PC-9 (cell line): ENCODE measurements at regions not wholly inside any gene's neighbourhood (a gene's known extent, or its start where the extent isn't known, plus 50 kb on each side); places are given as distances from the start of the nearest gene placed in this dataset.

Experiments used
- BruUV-seq: library from RNA; stranded (reverse); fragments of 400-500 nt; replicated peaks from 2 replicates; lab custom pipeline; 2021; lab: Mats Ljungman, UMichigan
- CTCF ChIA-PET: fragments of 300-600 bp; sonication (Branson Sonifier 250); formaldehyde crosslinking; loops from one replicate; lab custom pipeline; 2022; ENCODE audit warnings: antibody characterized with exemption; lab: Charles Lee
- POLR2A ChIA-PET: fragments of 300-600 bp; sonication (Branson Sonifier 250); formaldehyde crosslinking; loops from one replicate; lab custom pipeline; 2022; ENCODE audit warnings: antibody characterized with exemption; ENCODE audit not compliant: unreplicated experiment; lab: Charles Lee
- DNase-seq, 2 experiments: peaks; one replicate each; pipeline versions ENCODE4 v3.0.0 to v3.0.0-alpha.2; 2015 to 2022; ENCODE audit warnings: mixed read lengths in 1 of 2
- H2AFZ ChIP-seq: fragments of 200-600 bp; sonication (generic); 2 replicates; pipeline ENCODE4 v1.8.1; 2017; ENCODE audit warnings: antibody characterized with exemption
- H3F3A ChIP-seq: fragments of 200-600 bp; sonication (generic); 2 replicates; pipeline ENCODE4 v1.8.1; 2017; ENCODE audit warnings: antibody characterized with exemption, mild to moderate bottlenecking, low read depth; ENCODE audit not compliant: insufficient read depth
- H3K27ac ChIP-seq: fragments of 200-600 bp; sonication (generic); 2 replicates; pipeline ENCODE4 v1.6.1; 2016; ENCODE audit warnings: mixed run types
- H3K27me3 ChIP-seq: fragments of 200-600 bp; sonication (generic); 2 replicates; pipeline ENCODE4 v1.6.1; 2016; ENCODE audit warnings: low read depth, mixed run types; ENCODE audit not compliant: insufficient read depth
- H3K36me3 ChIP-seq: fragments of 200-600 bp; sonication (generic); 2 replicates; pipeline ENCODE4 v1.6.1; 2016; ENCODE audit warnings: low read depth, mixed run types
- H3K4me1 ChIP-seq: fragments of 200-600 bp; sonication (generic); replicated peaks from 2 replicates; pipeline ENCODE4 v1.6.1; 2016; ENCODE audit warnings: mixed run types; ENCODE audit not compliant: insufficient read depth
- H3K4me2 ChIP-seq: fragments of 200-600 bp; sonication (generic); 2 replicates; pipeline ENCODE4 v1.6.1; 2017; ENCODE audit warnings: mixed run types
- H3K4me3 ChIP-seq: fragments of 200-600 bp; sonication (generic); 2 replicates; pipeline ENCODE4 v1.6.1; 2016; ENCODE audit warnings: mixed run types
- H3K79me2 ChIP-seq: fragments of 200-600 bp; sonication (generic); 2 replicates; pipeline ENCODE4 v1.6.1; 2017; ENCODE audit warnings: low read depth, mixed run types
- H3K9me2 ChIP-seq: fragments of 200-600 bp; sonication (generic); 2 replicates; pipeline ENCODE4 v1.8.1; 2017; ENCODE audit warnings: mild to moderate bottlenecking; ENCODE audit not compliant: insufficient read depth
- H3K9me3 ChIP-seq: fragments of 200-600 bp; sonication (generic); 2 replicates; pipeline ENCODE4 v1.8.1; 2016; ENCODE audit warnings: low read depth; ENCODE audit not compliant: insufficient read depth
- H4K20me1 ChIP-seq: fragments of 200-600 bp; sonication (generic); 2 replicates; pipeline ENCODE4 v1.8.1; 2017; ENCODE audit not compliant: insufficient read depth
- CTCF ChIP-seq: fragments of 200-600 bp; sonication (generic); conservative IDR thresholded peaks from 2 replicates; pipeline ENCODE4 v1.6.1; 2017; ENCODE audit warnings: mixed run types, antibody characterized with exemption, mild to moderate bottlenecking, moderate library complexity
- EZH2 ChIP-seq: fragments of 200-600 bp; sonication (generic); IDR thresholded peaks from 2 replicates; pipeline ENCODE4 v1.8.0; 2017; ENCODE audit warnings: antibody characterized with exemption, low read depth
- intact Hi-C: fragments of 100-400 bp; cut with micrococcal nuclease; formaldehyde crosslinking; loops from one replicate; pipeline ENCODE4 v1.10.0; 2022; ENCODE audit not compliant: unreplicated experiment

GRCh38 chr7:91351374-91351773 lies 87.1 kb downstream of the FZD1 start:
- no peaks in the 10 kb centered on the region for H3K4me1 ChIP-seq
- no peaks in the 10 kb centered on the region for H3K36me3 ChIP-seq
- ChIA-PET CTCF (no interaction called here), POLR2A (interaction anchor here (0.5 kb wide), 1 partner anchor 411 kb away, joined by 6 read pairs; no protein-coding TSS in a partner anchor)
- H3K4me3 ChIP-seq: no peak overlapping the region
- no peaks in the 10 kb centered on the region for H3K27me3 ChIP-seq
- DNase-seq: no peak
- no peaks in the 10 kb centered on the region for H3K79me2 ChIP-seq
- H3F3A ChIP-seq: no peaks in the 10 kb centered on the region
- no peaks in the 10 kb centered on the region for H3K9me2 ChIP-seq
- H3K4me2 ChIP-seq: no peak overlapping the region
- H3K27ac ChIP-seq: no peak overlapping the region
- H3K9me3 ChIP-seq: no peaks in the 10 kb centered on the region
- intact Hi-C loops: no loop called here
- H2AFZ ChIP-seq: no peak overlapping the region
- TF ChIP-seq EZH2 (no peak), CTCF (no peak)
- no TSS peak for BruUV-seq
- no peaks in the 10 kb centered on the region for H4K20me1 ChIP-seq

- H3K9me3 ChIP-seq: no peaks in the 10 kb centered on the region
- no peaks in the 10 kb centered on the region for H3K36me3 ChIP-seq
- DNase-seq: no peak
- no peak overlapping the region for H3K4me3 ChIP-seq
- no peaks in the 10 kb centered on the region for H3K27me3 ChIP-seq
- no peaks in the 10 kb centered on the region for H4K20me1 ChIP-seq
- ChIA-PET CTCF (no interaction called here), POLR2A (no interaction called here)
- intact Hi-C loops: no loop called here
- TF ChIP-seq EZH2 (no peak), CTCF (no peak)
- H3K79me2 ChIP-seq: no peaks in the 10 kb centered on the region
- H3K4me1 ChIP-seq: no peaks in the 10 kb centered on the region
- no peak overlapping the region for H3K27ac ChIP-seq
- H3K4me2 ChIP-seq: no peak overlapping the region
- no TSS peak for BruUV-seq
- no peak overlapping the region for H2AFZ ChIP-seq
- no peaks in the 10 kb centered on the region for H3F3A ChIP-seq
- H3K9me2 ChIP-seq: no peaks in the 10 kb centered on the region
These were observed 87.9 kb downstream of the FZD1 start for GRCh38 chr7:91352091-91352490.

- H3K4me3 ChIP-seq: no peak overlapping the region
- intact Hi-C loops: no loop called here
- H3K27me3 ChIP-seq: no peaks in the 10 kb centered on the region
- no peaks in the 10 kb centered on the region for H4K20me1 ChIP-seq
- no peaks in the 10 kb centered on the region for H3K79me2 ChIP-seq
- H3K9me2 ChIP-seq: no peaks in the 10 kb centered on the region
- POLR2A ChIA-PET: no interaction called here
- CTCF ChIA-PET: no interaction called here
- H3K4me1 ChIP-seq: no peaks in the 10 kb centered on the region
- H3K27ac ChIP-seq: no peak overlapping the region
- DNase-seq: no peak
- no peak overlapping the region for H3K4me2 ChIP-seq
- H2AFZ ChIP-seq: no peak overlapping the region
- no peaks in the 10 kb centered on the region for H3K9me3 ChIP-seq
- BruUV-seq: no TSS peak
- no peaks in the 10 kb centered on the region for H3F3A ChIP-seq
- TF ChIP-seq CTCF (no peak), EZH2 (no peak)
- no peaks in the 10 kb centered on the region for H3K36me3 ChIP-seq
These were observed 89.6 kb downstream of the FZD1 start for GRCh38 chr7:91353848-91354247.
